HUDEP-2 (cell line): ENCODE measurements at regions not wholly inside any gene's neighbourhood (a gene's known extent, or its start where the extent isn't known, plus 50 kb on each side); places are given as distances from the start of the nearest gene placed in this dataset.

Source experiments
- DNase-seq, 76 experiments: peaks; one replicate each; lab custom pipeline; 2025; ENCODE audit not compliant: unreplicated experiment in 76 of 76; lab: John Stamatoyannopoulos, UW

DNA sequence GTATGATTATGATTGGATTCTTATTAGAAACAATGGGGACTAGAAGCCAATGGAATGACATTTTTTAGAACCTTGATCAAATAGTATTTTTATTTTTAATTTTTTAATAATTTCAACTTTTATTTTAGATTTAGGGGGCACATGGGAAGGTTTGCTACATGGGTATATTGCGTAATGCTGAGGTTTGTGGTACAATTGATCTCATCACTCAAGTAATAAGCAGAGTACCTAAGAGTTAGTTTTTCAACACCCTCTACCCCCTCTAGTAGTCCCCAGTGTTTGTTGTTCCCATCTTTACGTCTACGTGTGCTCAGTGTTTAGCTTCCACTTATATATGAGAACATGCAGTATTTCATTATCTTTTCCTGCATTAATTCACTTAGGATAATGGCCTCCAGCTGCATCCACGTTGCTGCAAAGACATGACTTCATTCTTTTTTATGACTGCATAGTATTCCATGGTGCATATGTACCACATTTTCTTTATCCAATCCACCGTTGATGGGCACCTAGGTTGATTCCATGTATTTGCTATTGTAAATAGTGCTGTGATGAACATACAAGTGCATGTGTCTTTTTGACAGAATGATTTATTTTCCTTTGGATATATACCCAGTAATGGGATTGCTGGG lies 281.1 kb upstream of the MAN1A1 start:
- DNase-seq: no peak

DNA sequence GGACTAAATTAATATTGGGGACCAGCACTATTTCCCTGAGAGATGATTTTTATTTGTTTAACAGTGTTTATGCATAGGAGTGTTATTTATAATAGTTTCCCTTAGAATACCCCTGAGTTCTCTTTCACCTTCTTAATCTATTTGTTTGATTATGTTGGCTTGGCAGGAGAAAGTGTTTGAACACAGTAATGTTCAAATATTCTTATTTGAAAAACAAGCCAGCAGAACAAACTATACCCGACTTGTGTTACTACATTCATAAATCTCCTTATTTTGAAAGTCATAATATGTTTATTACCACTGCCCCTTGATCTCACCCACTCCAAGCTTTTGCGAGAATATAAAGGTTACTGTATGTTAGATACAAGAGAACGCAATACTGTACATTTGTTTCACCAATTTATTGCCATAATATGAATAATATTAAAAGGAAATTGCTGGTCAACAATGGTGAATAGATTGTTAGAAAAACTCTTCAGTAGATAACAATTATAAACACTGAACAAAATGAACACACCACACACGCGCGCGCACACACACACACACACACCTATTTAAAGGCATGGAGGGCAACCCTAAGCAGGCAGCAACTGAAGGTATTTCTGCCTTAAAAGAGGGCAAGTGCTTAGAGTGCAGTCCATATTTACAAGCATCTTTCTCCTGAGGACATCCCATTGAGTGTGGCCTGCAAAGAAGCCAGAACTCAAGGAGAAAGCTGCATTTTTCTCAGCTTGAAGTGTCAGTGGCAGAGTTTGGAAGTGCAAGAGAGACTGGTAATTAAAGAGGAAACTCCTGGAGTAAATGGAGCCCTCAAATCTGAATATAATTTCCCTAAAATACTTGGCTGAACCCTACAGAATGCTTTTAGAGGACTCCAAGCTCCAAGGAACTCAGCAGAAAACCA lies 279.4 kb upstream of the MAN1A1 start:
- peak in 1 of 76 experiments; percentile 4 for DNase-seq

DNA sequence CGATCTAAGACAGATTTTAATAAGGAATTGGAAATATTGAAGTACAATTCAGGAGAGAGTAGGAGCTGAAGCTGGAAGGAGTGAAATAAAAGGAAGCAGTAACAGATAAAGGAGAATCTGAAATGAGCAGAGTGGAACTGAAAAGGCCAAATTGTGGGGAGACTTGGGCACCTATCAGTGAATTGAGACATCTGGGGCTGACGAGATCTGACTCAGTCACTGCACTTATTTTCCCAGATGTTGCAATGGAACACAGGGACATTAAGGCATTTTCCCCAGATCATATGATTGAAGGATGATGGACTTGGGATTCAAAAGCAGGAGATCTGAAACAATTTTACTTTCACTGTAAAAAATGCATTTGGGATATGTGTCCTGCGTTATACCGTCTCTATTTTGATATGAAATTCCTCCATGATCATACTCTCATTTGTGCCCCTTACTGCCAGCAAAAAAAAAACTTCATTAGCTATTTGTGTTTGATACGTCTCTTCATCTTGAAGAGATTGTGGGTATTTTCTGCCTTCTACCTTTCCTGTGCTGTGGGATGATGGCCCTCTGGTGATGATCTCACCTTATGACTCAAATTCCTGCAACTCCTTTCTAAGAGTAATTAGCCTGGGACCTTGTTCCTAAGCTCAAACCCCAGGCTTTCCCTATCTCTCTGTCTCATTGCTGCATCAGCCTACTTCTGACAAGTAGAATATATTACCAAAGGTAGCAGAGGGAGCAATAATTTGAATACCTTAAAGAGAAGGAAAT lies 278.5 kb upstream of the MAN1A1 start:
- DNase-seq: peak in 2 of 76 experiments; percentile 17 to 20

DNA sequence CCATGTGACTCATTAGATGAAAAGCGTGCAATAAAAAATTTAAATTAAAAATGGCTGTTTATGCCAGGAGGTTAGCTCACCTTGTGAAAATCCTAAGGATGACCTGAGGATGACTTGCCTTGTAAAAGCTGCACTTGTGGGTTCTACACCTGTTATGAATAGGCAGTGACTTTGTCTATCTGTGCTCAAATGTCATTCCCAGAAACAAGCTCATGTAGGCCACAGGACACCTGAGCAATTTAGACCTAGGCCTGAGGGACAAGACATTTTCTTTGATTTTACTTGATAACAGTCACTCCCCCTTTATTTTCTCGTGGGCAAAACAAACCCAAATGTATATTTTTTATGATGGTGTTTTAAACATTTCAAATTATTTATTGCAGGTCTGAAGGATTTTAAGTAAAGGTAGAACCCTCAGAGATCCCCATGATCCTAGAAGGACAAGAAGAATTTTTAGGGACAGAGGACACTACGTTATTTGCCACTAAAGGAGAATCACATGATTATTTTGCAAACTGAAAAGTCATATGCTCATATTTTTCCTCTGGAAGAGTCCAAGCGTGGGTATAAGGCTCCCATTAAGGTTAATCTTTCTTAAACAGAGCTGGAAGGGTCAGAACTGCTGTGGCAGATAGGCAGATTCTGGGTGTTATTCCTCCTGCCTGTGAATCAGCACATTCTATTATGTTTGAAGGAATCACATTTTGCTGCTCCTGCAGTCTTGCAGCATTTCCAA lies 277.5 kb upstream of the MAN1A1 start:
- DNase-seq: peak in 62 of 76 experiments; percentile 6 to 89 (median 58)

DNA sequence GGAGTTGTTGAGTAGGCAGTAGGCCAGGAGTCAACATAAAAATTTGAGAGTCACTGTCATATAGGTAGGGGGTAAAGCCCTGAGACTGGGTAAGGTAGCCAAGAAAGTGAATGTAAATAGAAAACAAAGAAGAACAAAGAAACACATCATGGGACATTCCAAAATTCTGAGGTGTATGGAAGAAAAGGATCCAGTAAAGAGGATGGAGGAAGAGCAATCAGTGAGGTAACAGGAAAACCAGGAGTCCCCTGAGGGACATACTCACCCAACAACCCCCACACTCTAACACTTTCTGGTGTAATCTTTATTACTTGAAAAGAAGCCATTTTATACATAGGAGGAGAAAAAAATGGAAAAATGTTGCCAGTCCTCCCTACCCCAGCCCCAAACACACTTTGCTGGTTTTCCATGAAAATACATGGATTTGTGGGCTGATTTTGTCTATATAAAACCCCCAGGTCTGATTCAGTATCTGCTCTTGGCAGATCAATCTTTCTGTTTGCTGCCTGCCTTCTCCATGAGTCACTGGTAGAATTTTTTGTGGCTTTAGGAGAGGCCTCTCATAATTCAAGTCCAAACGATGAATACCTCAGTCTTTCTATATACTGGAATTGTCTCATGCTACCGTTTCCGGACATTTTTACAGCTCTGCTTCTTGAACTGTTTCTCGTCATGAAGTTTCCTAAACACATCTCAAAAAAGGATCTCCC lies 271.4 kb upstream of the MAN1A1 start:
- no peak for DNase-seq

DNA sequence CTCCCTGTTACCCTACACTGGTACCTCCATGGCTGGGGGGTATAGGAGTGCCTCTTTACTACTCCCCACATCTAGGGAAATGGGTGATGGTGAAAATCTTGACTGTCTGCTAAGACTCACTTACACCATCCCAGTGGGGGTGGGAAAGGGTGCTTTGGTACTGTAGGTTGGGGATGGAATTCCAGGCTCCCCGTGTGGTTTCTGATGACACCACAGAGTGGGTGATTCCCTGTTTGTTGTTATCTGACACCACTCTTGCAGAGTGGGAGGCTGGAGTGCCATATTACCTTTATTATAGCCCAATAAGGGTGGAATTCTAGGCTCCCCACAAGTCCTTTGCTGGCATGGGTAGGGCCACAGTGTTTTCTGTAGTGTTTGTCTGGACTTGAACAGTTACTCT lies 264.6 kb upstream of the MAN1A1 start:
- DNase-seq: no peak

DNA sequence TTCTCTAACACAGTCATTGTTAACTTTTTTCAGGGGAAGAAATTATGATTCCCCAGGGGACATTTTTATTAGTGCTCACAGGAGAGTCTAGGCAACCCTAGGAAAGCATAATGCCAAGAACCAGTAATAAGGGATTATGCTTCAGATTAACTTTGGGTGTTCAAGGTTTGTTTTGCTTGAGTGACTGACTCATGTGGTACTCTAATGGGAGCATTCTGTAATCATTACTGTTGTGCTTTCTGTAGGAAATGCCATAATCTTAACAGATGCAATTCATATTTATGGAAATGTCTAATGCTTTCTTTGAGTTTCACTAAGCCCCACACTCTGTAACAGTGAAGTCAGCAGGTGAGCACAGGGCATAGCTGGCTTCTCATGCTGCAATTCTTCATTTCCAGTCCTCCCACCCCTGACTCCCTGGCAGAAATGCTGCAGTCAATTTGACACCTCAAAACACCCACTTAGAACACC lies 263.4 kb upstream of the MAN1A1 start:
- no peak for DNase-seq

DNA sequence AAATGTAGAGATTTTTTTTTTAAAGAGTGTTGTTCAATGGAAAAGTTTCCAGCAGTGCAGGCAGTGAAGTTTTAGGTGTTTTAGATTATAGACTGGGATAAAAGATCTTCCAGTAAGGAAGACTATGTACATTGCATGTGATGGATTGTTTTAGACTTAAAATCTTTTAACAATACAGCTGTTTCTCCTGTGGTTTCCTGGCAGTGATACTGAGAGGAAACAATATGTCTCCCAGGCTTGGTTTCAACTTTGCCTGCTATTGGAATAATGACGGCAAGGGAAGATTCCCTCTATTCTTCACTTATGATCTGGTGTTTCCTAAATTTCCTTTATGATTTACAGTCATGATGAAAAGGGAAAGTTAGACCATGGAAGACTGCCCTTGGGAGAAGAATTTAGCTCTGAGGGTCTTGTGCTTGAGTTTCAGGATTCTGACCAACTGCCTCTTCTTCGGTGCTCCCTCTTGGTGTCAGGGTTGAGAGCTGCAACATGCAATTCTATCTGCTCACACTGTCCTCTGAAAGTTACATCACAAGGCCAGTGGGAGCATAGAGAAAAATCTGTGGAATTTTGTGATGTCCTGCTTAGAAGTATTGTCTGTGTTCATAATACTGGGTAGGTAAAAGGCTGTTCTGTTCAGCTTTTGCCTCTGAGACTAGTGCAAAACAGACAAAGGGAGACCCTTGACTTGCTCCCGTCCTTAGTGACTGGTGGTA lies 262.8 kb upstream of the MAN1A1 start:
- no peak for DNase-seq

DNA sequence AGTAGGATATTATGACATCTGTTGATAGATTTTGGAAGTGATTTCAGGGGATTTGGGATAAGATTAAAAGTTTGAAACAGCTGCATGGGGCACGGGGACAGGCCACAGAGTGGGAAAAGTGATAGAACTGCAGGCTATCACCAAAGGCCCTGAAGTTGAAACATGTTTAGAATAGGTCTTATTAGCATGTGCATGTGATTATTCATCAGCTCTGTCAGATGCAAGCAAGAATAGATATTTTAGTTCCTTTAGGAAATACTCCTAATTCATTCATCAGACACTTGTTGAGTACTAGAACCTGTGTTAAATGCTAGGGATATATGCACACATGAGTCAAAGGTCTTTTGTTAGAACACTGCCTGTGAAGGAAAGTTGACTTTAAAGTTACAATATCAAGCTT lies 261.2 kb upstream of the MAN1A1 start:
- DNase-seq: no peak

DNA sequence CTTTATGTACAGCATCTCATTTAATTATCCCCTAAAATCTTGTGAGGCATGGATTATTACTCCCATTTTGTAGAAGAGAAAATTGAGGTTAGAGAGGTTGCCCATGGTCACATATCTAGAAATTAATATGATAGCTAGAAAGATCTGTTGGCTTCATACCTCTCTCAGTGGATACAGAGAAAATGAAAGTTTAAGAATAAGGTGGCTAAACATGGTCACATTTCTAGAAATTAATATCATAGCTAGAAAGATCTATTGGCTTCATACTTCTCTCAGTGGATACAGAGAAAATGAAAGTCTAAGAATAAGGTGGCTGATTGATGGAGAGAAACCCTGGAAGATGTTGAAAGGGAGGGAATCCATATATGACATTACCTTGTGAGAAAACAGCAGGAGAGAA lies 260.7 kb upstream of the MAN1A1 start:
- DNase-seq: no peak

DNA sequence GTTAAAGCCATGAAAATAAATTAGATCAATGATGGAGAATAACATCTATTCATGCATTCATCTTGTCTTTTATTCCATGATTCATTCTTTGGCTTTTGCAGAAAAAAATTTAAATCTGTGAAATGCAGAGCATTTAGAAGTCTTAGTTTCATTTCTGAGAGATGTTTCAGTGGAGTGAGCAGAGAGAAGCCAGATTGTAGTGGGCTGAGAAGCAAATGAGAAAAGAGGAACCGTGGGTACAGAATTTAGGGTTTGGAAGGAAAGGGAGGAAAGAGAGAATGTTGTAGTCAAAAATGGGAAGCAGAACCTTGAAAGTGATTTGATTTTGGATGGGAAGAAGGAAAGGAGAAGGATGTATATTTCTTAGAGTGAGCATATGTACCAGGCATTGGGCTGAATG lies 260.3 kb upstream of the MAN1A1 start:
- no peak for DNase-seq

DNA sequence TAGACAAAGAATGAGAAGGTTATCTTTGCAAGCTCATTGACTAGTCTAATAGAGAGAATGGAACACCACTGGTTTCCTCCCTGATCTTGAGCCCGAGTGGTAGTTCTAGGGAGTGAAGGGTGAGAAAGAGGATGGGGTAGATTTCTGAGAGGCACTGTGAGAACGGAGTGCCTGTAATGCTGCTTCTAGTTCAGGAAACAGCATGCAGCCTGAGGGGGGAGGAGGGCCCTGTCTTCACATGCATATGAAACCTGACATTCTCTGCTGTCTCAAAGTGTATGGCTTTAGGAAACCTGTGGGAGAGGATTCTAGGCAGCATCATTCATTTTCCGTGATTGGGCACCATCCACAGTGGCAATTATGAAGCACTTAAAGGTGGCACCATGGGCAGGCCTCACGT lies 259.4 kb upstream of the MAN1A1 start:
- no peak for DNase-seq

DNA sequence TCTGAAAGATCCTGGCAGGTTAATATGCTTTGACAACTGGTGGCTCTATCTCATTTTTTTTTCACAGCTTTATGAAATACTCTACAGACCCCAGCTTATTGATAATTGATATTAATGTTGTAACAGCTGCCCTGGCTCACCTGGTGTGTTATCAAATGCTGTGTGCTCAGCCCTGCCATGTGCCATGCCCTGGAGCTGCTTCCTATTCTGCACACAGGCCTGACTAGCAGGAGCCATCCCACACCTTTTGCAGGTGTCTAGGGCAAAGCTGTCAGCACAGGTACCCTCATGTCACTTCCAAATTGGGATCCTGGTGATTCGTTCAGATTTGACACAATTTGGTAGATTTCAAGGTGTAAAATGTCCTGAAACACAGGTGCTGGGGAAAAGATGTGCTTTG lies 254.6 kb upstream of the MAN1A1 start:
- DNase-seq: no peak

DNA sequence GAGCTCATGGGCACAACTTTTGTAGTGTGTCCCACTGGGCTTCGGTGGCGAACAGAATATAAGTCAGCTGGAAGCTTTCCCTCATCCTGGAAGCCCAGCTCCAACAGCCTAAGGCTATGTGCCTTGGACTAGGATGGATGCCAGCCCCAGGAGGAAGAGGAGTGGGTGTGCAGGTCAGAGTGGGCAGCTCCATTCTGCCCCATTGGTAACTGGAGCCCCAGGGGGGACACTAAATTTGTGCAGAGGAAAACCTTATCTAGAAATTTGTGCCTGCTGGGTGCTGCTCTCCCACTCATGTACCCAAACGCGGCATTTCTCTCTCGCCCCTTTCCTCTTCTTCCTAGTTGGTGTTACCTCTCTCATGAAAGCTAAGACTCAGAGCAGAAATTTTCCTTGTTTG lies 253.9 kb upstream of the MAN1A1 start:
- DNase-seq: no peak

DNA sequence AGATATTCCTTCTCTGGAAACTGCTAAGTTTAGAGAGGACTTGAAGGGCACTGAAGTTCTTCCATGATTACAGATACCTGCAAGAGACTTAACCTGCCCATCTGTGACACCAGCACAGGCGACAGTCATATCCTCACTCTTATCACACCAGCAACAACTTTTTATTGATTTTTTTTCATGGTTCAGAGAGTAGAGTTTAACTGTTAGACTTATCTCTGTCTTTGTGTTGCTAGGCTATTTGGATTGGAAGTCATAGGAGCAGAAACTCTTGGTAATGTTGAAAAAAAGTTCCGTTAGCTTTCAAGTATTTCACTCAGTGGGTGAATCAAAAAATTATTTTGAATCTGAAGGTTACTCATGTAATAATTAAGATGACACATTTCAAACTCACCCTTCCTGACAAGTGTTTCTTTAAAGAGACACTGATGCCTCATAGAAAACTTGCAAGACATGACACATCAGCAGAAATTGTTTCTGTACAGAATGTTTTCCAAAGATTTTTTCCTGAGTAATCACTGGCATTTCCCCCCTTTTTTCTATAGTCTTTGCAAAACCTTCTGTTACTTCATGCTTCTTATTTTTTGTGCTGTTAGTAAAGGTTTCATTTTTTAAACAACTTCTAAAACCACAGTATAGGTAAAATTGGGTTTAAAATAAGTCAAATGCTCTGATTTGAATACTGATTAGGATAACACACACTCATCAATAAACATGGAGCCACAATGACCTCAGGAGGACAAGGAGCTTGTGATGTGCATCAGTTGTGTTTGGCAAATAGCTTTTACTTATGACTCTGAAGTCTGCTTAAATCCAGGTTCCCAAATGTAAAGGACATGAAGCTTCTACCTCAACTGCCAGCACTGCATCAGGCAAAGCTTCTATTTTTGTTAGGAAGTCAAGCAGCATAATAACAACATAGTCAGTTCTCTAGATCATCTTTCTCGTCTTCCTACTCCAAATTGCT lies 252.9 kb upstream of the MAN1A1 start:
- DNase-seq: no peak

DNA sequence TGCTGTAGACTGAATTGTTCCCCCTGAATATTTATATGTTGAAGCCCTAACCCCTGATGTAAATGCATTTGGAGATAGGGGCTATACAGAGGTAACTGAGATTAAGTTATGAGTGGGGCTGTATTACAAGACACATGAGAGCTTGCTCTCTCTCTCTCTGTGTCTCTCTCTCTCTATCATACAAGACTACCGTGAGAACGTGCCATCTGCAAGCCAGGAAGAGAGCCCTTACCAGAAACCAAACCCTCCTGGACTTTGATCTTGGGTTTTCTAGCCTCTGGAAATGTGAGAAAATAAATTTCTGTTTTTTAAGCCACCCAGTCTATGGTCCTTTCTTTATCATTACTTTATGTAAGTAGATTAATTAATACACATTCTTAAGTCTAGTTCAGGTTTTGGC lies 249.3 kb upstream of the MAN1A1 start:
- DNase-seq: no peak

DNA sequence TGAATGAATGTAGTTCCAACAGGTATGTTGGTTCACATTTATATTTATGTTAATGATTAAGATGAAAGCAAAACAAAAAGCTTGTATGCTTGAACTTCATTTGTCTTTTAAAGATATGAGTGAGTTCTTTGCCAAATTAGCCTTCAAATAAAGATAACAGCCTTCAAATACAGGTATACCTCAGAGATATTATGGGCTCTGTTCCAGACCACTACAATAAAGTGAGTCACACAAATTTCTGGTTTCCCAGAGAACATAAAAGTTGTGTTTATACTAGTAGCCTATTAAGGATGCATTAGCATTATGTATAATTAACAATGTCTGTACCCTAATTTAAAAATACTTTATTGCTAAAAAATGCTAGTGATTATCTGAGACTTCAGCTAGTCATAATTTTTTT lies 245.3 kb upstream of the MAN1A1 start:
- DNase-seq: no peak

DNA sequence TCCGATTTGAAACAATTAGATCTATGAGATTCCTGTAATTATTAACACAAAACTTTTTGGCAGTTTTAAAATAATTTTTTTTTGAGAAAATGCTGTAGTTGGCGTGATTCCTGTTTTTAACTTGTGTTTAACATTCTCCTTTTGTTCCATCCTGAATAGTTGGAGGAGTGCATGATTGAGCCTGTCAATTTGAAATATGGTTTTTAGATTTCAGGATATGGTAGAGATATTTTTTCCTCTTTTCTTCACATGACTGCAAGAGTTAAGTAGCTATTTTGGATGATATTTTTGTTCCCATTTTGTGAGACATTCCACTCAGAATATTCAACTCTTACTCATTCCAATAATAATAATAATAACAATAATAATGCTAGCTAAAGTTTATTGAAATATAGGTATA lies 241.7 kb upstream of the MAN1A1 start:
- DNase-seq: no peak
